ENCODE measurements at regions not wholly inside any gene's neighbourhood (a gene's known extent, or its start where the extent isn't known, plus 50 kb on each side); places are given as distances from the start of the nearest gene placed in this dataset.

DNA sequence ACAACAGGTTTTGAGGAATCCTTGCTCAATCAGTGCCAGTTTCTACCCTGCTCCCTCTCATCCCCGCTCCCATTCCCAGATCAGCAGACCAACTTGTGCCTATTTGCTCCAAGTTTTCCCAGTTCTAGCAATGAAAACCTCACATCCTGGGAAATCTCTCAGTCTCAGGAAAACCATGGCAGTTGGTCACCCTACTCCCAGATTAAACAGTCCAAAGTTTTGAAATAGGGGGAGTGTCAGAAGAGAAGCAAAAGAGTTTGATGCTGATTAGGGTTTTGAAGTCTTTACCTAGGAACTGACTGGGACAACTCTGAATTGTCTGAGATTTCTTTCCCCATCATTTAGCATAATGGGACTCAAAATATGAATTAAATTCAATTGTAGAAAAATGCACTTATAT, 95.8 kb upstream of the ARID2 start:
- intact Hi-C loops (cut with micrococcal nuclease; ENCODE audit: unreplicated experiment), result no loop called here
- no peak for DNase-seq (ENCODE audit: low spot score)
- no peaks in the 10 kb centered on the region for H3K27me3 ChIP-seq (replicated peaks; ENCODE audit: insufficient read depth, low read depth, low read length, poor library complexity)
- no peak overlapping the region for H3K27ac ChIP-seq (ENCODE audit: low read depth, low read length, poor library complexity, severe bottlenecking)
- no peaks in the 10 kb centered on the region for H3K36me3 ChIP-seq (ENCODE audit: insufficient read depth, low read length, poor library complexity, severe bottlenecking)
- BruUV-seq (replicated peaks), result no TSS peak
- TF ChIP-seq CTCF (conservative IDR thresholded peaks at IDR 0.05; ENCODE audit: low read depth, low read length), result no peak
- TF ChIP-seq EZH2 (IDR thresholded peaks at IDR 0.05; ENCODE audit: borderline replicate concordance, low read depth, low read length, poor library complexity, severe bottlenecking), result no peak
- POLR2A ChIA-PET (ENCODE audit: low non-redundant PET), result no interaction called here
- CTCF ChIA-PET, result no interaction called here
- H3K4me3 ChIP-seq (ENCODE audit: low read depth, low read length, poor library complexity, severe bottlenecking), result no peak overlapping the region
- H3K9me3 ChIP-seq (ENCODE audit: low read depth, low read length, poor library complexity, severe bottlenecking), result no peaks in the 10 kb centered on the region
- H3K4me1 ChIP-seq (ENCODE audit: insufficient read depth, low read length, poor library complexity, severe bottlenecking), result no peaks in the 10 kb centered on the region

GRCh38 chr12:45634273-45634917, 95.1 kb upstream of the ARID2 start:
- Histone ChIP-seq H3K36me3 (ENCODE audit: insufficient read depth, low read length, poor library complexity, severe bottlenecking) (no peaks in the 10 kb centered on the region), H3K27me3 (replicated peaks; ENCODE audit: insufficient read depth, low read depth, low read length, poor library complexity) (no peaks in the 10 kb centered on the region), H3K4me1 (ENCODE audit: insufficient read depth, low read length, poor library complexity, severe bottlenecking) (no peaks in the 10 kb centered on the region), H3K27ac (ENCODE audit: low read depth, low read length, poor library complexity, severe bottlenecking) (no peak overlapping the region), H3K9me3 (ENCODE audit: low read depth, low read length, poor library complexity, severe bottlenecking) (no peaks in the 10 kb centered on the region), H3K4me3 (ENCODE audit: low read depth, low read length, poor library complexity, severe bottlenecking) (no peak overlapping the region)
- ChIA-PET POLR2A (ENCODE audit: low non-redundant PET) (no interaction called here), CTCF (no interaction called here)
- intact Hi-C loops (cut with micrococcal nuclease; ENCODE audit: unreplicated experiment), result no loop called here
- TF ChIP-seq EZH2 (IDR thresholded peaks at IDR 0.05; ENCODE audit: borderline replicate concordance, low read depth, low read length, poor library complexity, severe bottlenecking) (no peak), CTCF (conservative IDR thresholded peaks at IDR 0.05; ENCODE audit: low read depth, low read length) (no peak)
- no peak for DNase-seq (ENCODE audit: low spot score)
- BruUV-seq (replicated peaks), result no TSS peak

- no TSS peak for BruUV-seq (replicated peaks)
Observed at GRCh38 chr12:45637242-45637641, 92.3 kb upstream of the ARID2 start.

More at GRCh38 chr12:45637242-45637641, 92.3 kb upstream of the ARID2 start:
- H3K4me1 ChIP-seq (ENCODE audit: insufficient read depth, low read length, poor library complexity, severe bottlenecking), result no peaks in the 10 kb centered on the region
- H3K9me3 ChIP-seq (ENCODE audit: low read depth, low read length, poor library complexity, severe bottlenecking), result no peaks in the 10 kb centered on the region
- no peaks in the 10 kb centered on the region for H3K36me3 ChIP-seq (ENCODE audit: insufficient read depth, low read length, poor library complexity, severe bottlenecking)
- TF ChIP-seq EZH2 (IDR thresholded peaks at IDR 0.05; ENCODE audit: borderline replicate concordance, low read depth, low read length, poor library complexity, severe bottlenecking) (no peak), CTCF (conservative IDR thresholded peaks at IDR 0.05; ENCODE audit: low read depth, low read length) (no peak)
- intact Hi-C loops (cut with micrococcal nuclease; ENCODE audit: unreplicated experiment), result no loop called here
- POLR2A ChIA-PET (ENCODE audit: low non-redundant PET), result no interaction called here
- H3K4me3 ChIP-seq (ENCODE audit: low read depth, low read length, poor library complexity, severe bottlenecking), result no peak overlapping the region
- no peaks in the 10 kb centered on the region for H3K27me3 ChIP-seq (replicated peaks; ENCODE audit: insufficient read depth, low read depth, low read length, poor library complexity)
- H3K27ac ChIP-seq (ENCODE audit: low read depth, low read length, poor library complexity, severe bottlenecking), result no peak overlapping the region
- CTCF ChIA-PET, result no interaction called here
- DNase-seq (ENCODE audit: low spot score), result no peak

All from A673 (cell line).